ENCODE measurements at regions not wholly inside any gene's neighbourhood (a gene's known extent, or its start where the extent isn't known, plus 50 kb on each side); places are given as distances from the start of the nearest gene placed in this dataset.

GRCh38 chr20:20850407-20850806, 138.0 kb upstream of the RALGAPA2 start:
- H3K9ac ChIP-seq (ENCODE audit: low read depth, low read length): no peak overlapping the region
- H3K27ac ChIP-seq (ENCODE audit: low read depth, low read length): no peak overlapping the region
- no peaks in the 10 kb centered on the region for H3K27me3 ChIP-seq (ENCODE audit: insufficient read depth, low read length)
- no peak overlapping the region for H3K4me3 ChIP-seq (ENCODE audit: low read length)
- no peaks in the 10 kb centered on the region for H3K4me1 ChIP-seq (ENCODE audit: insufficient read depth, low read length)
- WGBS: 95% methylated on average over 2 of the region's 2 CpGs
- no peaks in the 10 kb centered on the region for H3K36me3 ChIP-seq (ENCODE audit: insufficient read depth, low read length)
- no peaks in the 10 kb centered on the region for H3K9me3 ChIP-seq (ENCODE audit: insufficient read depth, low read depth, low read length)

- Histone ChIP-seq H3K4me1 (ENCODE audit: insufficient read depth, low read length) (no peaks in the 10 kb centered on the region), H3K9ac (ENCODE audit: low read depth, low read length) (no peak overlapping the region), H3K4me3 (ENCODE audit: low read length) (no peak overlapping the region), H3K36me3 (ENCODE audit: insufficient read depth, low read length) (no peaks in the 10 kb centered on the region), H3K27me3 (ENCODE audit: insufficient read depth, low read length) (no peaks in the 10 kb centered on the region), H3K27ac (ENCODE audit: low read depth, low read length) (no peak overlapping the region), H3K9me3 (ENCODE audit: insufficient read depth, low read depth, low read length) (no peaks in the 10 kb centered on the region)
- WGBS: 88% methylated on average over 8 of the region's 9 CpGs
Measured at GRCh38 chr20:20849161-20849560, 136.7 kb upstream of the RALGAPA2 start.

DNA sequence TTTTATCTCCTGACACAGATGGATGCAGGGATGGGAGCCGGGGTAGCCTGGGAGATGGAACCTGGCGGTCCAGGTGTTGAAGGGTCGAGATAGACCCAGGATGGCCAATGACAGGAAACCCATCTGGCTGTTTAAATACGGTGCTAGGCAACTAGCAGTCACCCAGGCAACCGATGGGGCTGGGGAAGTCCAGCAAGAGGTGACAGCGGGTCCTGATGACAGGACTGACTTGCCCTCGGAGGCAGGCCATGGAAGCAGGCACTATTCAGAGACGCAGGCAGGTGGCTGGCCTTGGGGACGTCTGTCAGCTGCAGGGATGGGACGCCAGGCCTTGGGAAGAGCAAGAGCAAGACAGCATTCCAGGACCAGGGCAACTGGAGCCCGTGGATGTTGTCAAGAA, 135.4 kb upstream of the RALGAPA2 start:
- Histone ChIP-seq H3K9me3 (ENCODE audit: insufficient read depth, low read depth, low read length) (no peaks in the 10 kb centered on the region), H3K27ac (ENCODE audit: low read depth, low read length) (no peak overlapping the region), H3K27me3 (ENCODE audit: insufficient read depth, low read length) (no peaks in the 10 kb centered on the region), H3K9ac (ENCODE audit: low read depth, low read length) (no peak overlapping the region), H3K4me1 (ENCODE audit: insufficient read depth, low read length) (no peaks in the 10 kb centered on the region), H3K4me3 (ENCODE audit: low read length) (no peak overlapping the region), H3K36me3 (ENCODE audit: insufficient read depth, low read length) (no peaks in the 10 kb centered on the region)
- WGBS: 92% methylated on average over 11 of the region's 11 CpGs

- no peaks in the 10 kb centered on the region for H3K36me3 ChIP-seq (ENCODE audit: insufficient read depth, low read length)
- no peaks in the 10 kb centered on the region for H3K9me3 ChIP-seq (ENCODE audit: insufficient read depth, low read depth, low read length)
- no peak overlapping the region for H3K27ac ChIP-seq (ENCODE audit: low read depth, low read length)
- no peak overlapping the region for H3K4me3 ChIP-seq (ENCODE audit: low read length)
- no peaks in the 10 kb centered on the region for H3K27me3 ChIP-seq (ENCODE audit: insufficient read depth, low read length)
- no peak overlapping the region for H3K9ac ChIP-seq (ENCODE audit: low read depth, low read length)
- no peaks in the 10 kb centered on the region for H3K4me1 ChIP-seq (ENCODE audit: insufficient read depth, low read length)
- WGBS: 64% methylated on average over 6 of the region's 6 CpGs
Measured at GRCh38 chr20:20843982-20844381, 131.5 kb upstream of the RALGAPA2 start.

DNA sequence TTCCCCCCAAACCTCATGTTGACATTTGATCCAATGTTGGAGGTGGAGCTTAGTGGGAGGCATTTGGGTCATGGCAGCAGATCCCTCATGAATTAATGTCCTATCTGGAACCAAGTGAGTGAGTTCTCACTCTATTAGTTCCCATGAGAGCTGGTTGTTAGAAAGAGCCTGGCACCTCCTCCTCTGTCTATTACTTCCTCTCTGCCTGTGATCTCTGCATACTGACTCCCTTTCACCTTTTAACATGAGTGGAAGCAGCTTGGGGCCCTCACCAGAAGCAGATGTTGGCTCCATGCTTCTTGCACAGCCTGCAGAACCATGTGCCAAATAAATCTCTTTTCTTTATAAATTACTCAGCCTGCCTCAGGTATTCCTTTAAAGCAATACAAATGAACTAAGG, 127.3 kb upstream of the RALGAPA2 start:
- Histone ChIP-seq H3K36me3 (ENCODE audit: insufficient read depth, low read length) (no peaks in the 10 kb centered on the region), H3K27me3 (ENCODE audit: insufficient read depth, low read length) (peaks cover 13% of the 10 kb centered on the region; the same call in 1 of the 2 replicates), H3K9ac (ENCODE audit: low read depth, low read length) (no peak overlapping the region), H3K27ac (ENCODE audit: low read depth, low read length) (no peak overlapping the region), H3K4me1 (ENCODE audit: insufficient read depth, low read length) (no peaks in the 10 kb centered on the region), H3K4me3 (ENCODE audit: low read length) (no peak overlapping the region), H3K9me3 (ENCODE audit: insufficient read depth, low read depth, low read length) (no peaks in the 10 kb centered on the region)

GRCh38 chr20:20837574-20838021, 125.2 kb upstream of the RALGAPA2 start:
- Histone ChIP-seq H3K4me1 (ENCODE audit: insufficient read depth, low read length) (no peaks in the 10 kb centered on the region), H3K4me3 (ENCODE audit: low read length) (no peak overlapping the region), H3K36me3 (ENCODE audit: insufficient read depth, low read length) (no peaks in the 10 kb centered on the region), H3K27me3 (ENCODE audit: insufficient read depth, low read length) (peaks cover 13% of the 10 kb centered on the region; the same call in 1 of the 2 replicates), H3K9ac (ENCODE audit: low read depth, low read length) (no peak overlapping the region), H3K9me3 (ENCODE audit: insufficient read depth, low read depth, low read length) (no peaks in the 10 kb centered on the region), H3K27ac (ENCODE audit: low read depth, low read length) (no peak overlapping the region)
- 41% methylated on average over 19 of the region's 19 CpGs for WGBS

GRCh38 chr20:20836836-20837235, 124.4 kb upstream of the RALGAPA2 start:
- 72% methylated on average over 5 of the region's 6 CpGs for WGBS
- Histone ChIP-seq H3K9ac (ENCODE audit: low read depth, low read length) (no peak overlapping the region), H3K4me1 (ENCODE audit: insufficient read depth, low read length) (no peaks in the 10 kb centered on the region), H3K4me3 (ENCODE audit: low read length) (no peak overlapping the region), H3K27me3 (ENCODE audit: insufficient read depth, low read length) (peaks cover 13% of the 10 kb centered on the region; the same call in 1 of the 2 replicates), H3K36me3 (ENCODE audit: insufficient read depth, low read length) (no peaks in the 10 kb centered on the region), H3K27ac (ENCODE audit: low read depth, low read length) (no peak overlapping the region), H3K9me3 (ENCODE audit: insufficient read depth, low read depth, low read length) (no peaks in the 10 kb centered on the region)

GRCh38 chr20:20835897-20836296, 123.5 kb upstream of the RALGAPA2 start:
- Histone ChIP-seq H3K4me1 (ENCODE audit: insufficient read depth, low read length) (no peaks in the 10 kb centered on the region), H3K27me3 (ENCODE audit: insufficient read depth, low read length) (peaks cover 13% of the 10 kb centered on the region; the same call in 1 of the 2 replicates), H3K4me3 (ENCODE audit: low read length) (no peak overlapping the region), H3K36me3 (ENCODE audit: insufficient read depth, low read length) (no peaks in the 10 kb centered on the region), H3K27ac (ENCODE audit: low read depth, low read length) (no peak overlapping the region), H3K9me3 (ENCODE audit: insufficient read depth, low read depth, low read length) (0 out of 2 replicates have a peak, but pooled peaks cover 1% of the 10 kb centered on the region), H3K9ac (ENCODE audit: low read depth, low read length) (no peak overlapping the region)
- WGBS: 85% methylated on average over 7 of the region's 7 CpGs

GRCh38 chr20:20834008-20834407, 121.6 kb upstream of the RALGAPA2 start:
- H3K4me3 ChIP-seq (ENCODE audit: low read length): no peak overlapping the region
- H3K9ac ChIP-seq (ENCODE audit: low read depth, low read length): no peak overlapping the region
- H3K27me3 ChIP-seq (ENCODE audit: insufficient read depth, low read length): peaks cover 13% of the 10 kb centered on the region; the same call in 1 of the 2 replicates
- no peaks in the 10 kb centered on the region for H3K4me1 ChIP-seq (ENCODE audit: insufficient read depth, low read length)
- 100% methylated on average over 1 of the region's 1 CpG for WGBS
- H3K9me3 ChIP-seq (ENCODE audit: insufficient read depth, low read depth, low read length): peaks cover 10% of the 10 kb centered on the region; the same call in 1 of the 2 replicates
- no peak overlapping the region for H3K27ac ChIP-seq (ENCODE audit: low read depth, low read length)
- H3K36me3 ChIP-seq (ENCODE audit: insufficient read depth, low read length): no peaks in the 10 kb centered on the region

GRCh38 chr20:20832715-20833114, 120.3 kb upstream of the RALGAPA2 start:
- H3K27ac ChIP-seq (ENCODE audit: low read depth, low read length): no peak overlapping the region
- no peaks in the 10 kb centered on the region for H3K36me3 ChIP-seq (ENCODE audit: insufficient read depth, low read length)
- H3K9me3 ChIP-seq (ENCODE audit: insufficient read depth, low read depth, low read length): peaks cover 10% of the 10 kb centered on the region; the same call in 1 of the 2 replicates
- H3K4me3 ChIP-seq (ENCODE audit: low read length): no peak overlapping the region
- H3K27me3 ChIP-seq (ENCODE audit: insufficient read depth, low read length): peaks cover 9% of the 10 kb centered on the region; the same call in 1 of the 2 replicates
- no peak overlapping the region for H3K9ac ChIP-seq (ENCODE audit: low read depth, low read length)
- 87% methylated on average over 1 of the region's 1 CpG for WGBS
- H3K4me1 ChIP-seq (ENCODE audit: insufficient read depth, low read length): no peaks in the 10 kb centered on the region

GRCh38 chr20:20831794-20832193, 119.3 kb upstream of the RALGAPA2 start:
- no peaks in the 10 kb centered on the region for H3K4me1 ChIP-seq (ENCODE audit: insufficient read depth, low read length)
- peaks cover 2% of the 10 kb centered on the region; the same call in 1 of the 2 replicates for H3K27me3 ChIP-seq (ENCODE audit: insufficient read depth, low read length)
- H3K36me3 ChIP-seq (ENCODE audit: insufficient read depth, low read length): no peaks in the 10 kb centered on the region
- no peak overlapping the region for H3K4me3 ChIP-seq (ENCODE audit: low read length)
- H3K9me3 ChIP-seq (ENCODE audit: insufficient read depth, low read depth, low read length): peaks cover 10% of the 10 kb centered on the region; the same call in 1 of the 2 replicates
- H3K9ac ChIP-seq (ENCODE audit: low read depth, low read length): no peak overlapping the region
- 95% methylated on average over 6 of the region's 6 CpGs for WGBS
- no peak overlapping the region for H3K27ac ChIP-seq (ENCODE audit: low read depth, low read length)

GRCh38 chr20:20829681-20830080, 117.2 kb upstream of the RALGAPA2 start:
- Histone ChIP-seq H3K27me3 (ENCODE audit: insufficient read depth, low read length) (peaks cover 2% of the 10 kb centered on the region; the same call in 1 of the 2 replicates), H3K9ac (ENCODE audit: low read depth, low read length) (no peak overlapping the region), H3K4me1 (ENCODE audit: insufficient read depth, low read length) (no peaks in the 10 kb centered on the region), H3K27ac (ENCODE audit: low read depth, low read length) (no peak overlapping the region), H3K36me3 (ENCODE audit: insufficient read depth, low read length) (no peaks in the 10 kb centered on the region), H3K9me3 (ENCODE audit: insufficient read depth, low read depth, low read length) (peaks cover 10% of the 10 kb centered on the region; the same call in 1 of the 2 replicates), H3K4me3 (ENCODE audit: low read length) (no peak overlapping the region)
- WGBS: 91% methylated on average over 2 of the region's 2 CpGs
